WTC11 (cell line): ENCODE measurements at regions not wholly inside any gene's neighbourhood (a gene's known extent, or its start where the extent isn't known, plus 50 kb on each side); places are given as distances from the start of the nearest gene placed in this dataset.
A peak's percentile ranks its signal among the peaks of the same experiment; 100 is the strongest.

ENCODE experiments used
- ATAC-seq: fragments of 200-7000 bp; cut with Tn5 transposase; 2 replicates; pipeline ENCODE4 v1.10.0; 2021; ENCODE audit warnings: mild to moderate bottlenecking, moderate library complexity
- CTCF ChIA-PET: fragments of 300-600 bp; sonication (Branson Sonifier 250); formaldehyde crosslinking; loops from one replicate; lab custom pipeline; 2021; ENCODE audit warnings: antibody characterized with exemption; lab: Charles Lee
- POLR2A ChIA-PET: fragments of 350-600 bp; sonication (Branson Sonifier 250); formaldehyde crosslinking; loops from one replicate; lab custom pipeline; 2021; ENCODE audit warnings: antibody characterized with exemption; lab: Charles Lee
- DNase-seq: peaks from one replicate; pipeline ENCODE4 v3.0.0; 2021; ENCODE audit warnings: low spot score
- H3K27ac Mint-ChIP-seq: 2 replicates; pipeline ENCODE4 v1.8.0; 2021; ENCODE audit warnings: mixed read lengths
- H3K27me3 Mint-ChIP-seq: 2 replicates; pipeline ENCODE4 v1.8.0; 2021; ENCODE audit warnings: low read depth, mild to moderate bottlenecking, moderate library complexity, mixed read lengths
- H3K36me3 Mint-ChIP-seq: 2 replicates; pipeline ENCODE4 v1.8.0; 2021; ENCODE audit warnings: mixed read lengths
- H3K4me1 Mint-ChIP-seq: 2 replicates; pipeline ENCODE4 v1.8.0; 2022; ENCODE audit warnings: mixed read lengths
- H3K4me3 Mint-ChIP-seq: 2 replicates; pipeline ENCODE4 v1.8.0; 2021; ENCODE audit warnings: mild to moderate bottlenecking, moderate library complexity, mixed read lengths
- H3K9me3 Mint-ChIP-seq: 2 replicates; pipeline ENCODE4 v1.8.0; 2021; ENCODE audit warnings: mixed read lengths
- CREB1 ChIP-seq: sonication (generic); formaldehyde crosslinking; IDR thresholded peaks from 2 replicates; pipeline ENCODE4 v1.8.0; 2023; ENCODE audit warnings: mild to moderate bottlenecking, missing genetic modification reagents
- CREM ChIP-seq: sonication (generic); formaldehyde crosslinking; IDR thresholded peaks from 2 replicates; pipeline ENCODE4 v1.8.1; 2022; ENCODE audit warnings: mild to moderate bottlenecking, missing genetic modification reagents, moderate library complexity
- EMX1 ChIP-seq: fragments of 250-450 bp; sonication (Bioruptor Pico); IDR thresholded peaks from 2 replicates; pipeline ENCODE4 v1.8.0; 2021; ENCODE audit warnings: mild to moderate bottlenecking
- ETV6 ChIP-seq: sonication (generic); formaldehyde crosslinking; IDR thresholded peaks from 2 replicates; pipeline ENCODE4 v1.8.1; 2022; ENCODE audit warnings: mild to moderate bottlenecking, missing genetic modification reagents
- FOXJ3 ChIP-seq: sonication (generic); formaldehyde crosslinking; IDR thresholded peaks from 2 replicates; pipeline ENCODE4 v1.9.0; 2021; ENCODE audit warnings: missing genetic modification reagents, mild to moderate bottlenecking, borderline replicate concordance
- GRHL2 ChIP-seq: fragments of 250-450 bp; sonication (Bioruptor Pico); IDR thresholded peaks from 2 replicates; pipeline ENCODE4 v1.8.0; 2022; ENCODE audit warnings: mild to moderate bottlenecking, moderate library complexity; ENCODE audit not compliant: insufficient replicate concordance, severe bottlenecking
- IRF2 ChIP-seq: sonication (generic); formaldehyde crosslinking; IDR thresholded peaks from 2 replicates; pipeline ENCODE4 v1.8.0; 2022; ENCODE audit warnings: low read depth, missing genetic modification reagents, borderline replicate concordance
- JAZF1 ChIP-seq: fragments of 250-450 bp; sonication (Bioruptor Pico); IDR thresholded peaks from 2 replicates; pipeline ENCODE4 v1.9.0; 2021; ENCODE audit warnings: moderate library complexity, mild to moderate bottlenecking, inconsistent platforms
- MYBL2 ChIP-seq: sonication (generic); formaldehyde crosslinking; IDR thresholded peaks from 2 replicates; pipeline ENCODE4 v1.8.1; 2023; ENCODE audit warnings: mild to moderate bottlenecking, moderate library complexity, missing genetic modification reagents
- NFE2L1 ChIP-seq: sonication (generic); formaldehyde crosslinking; IDR thresholded peaks from 2 replicates; pipeline ENCODE4 v1.8.1; 2023; ENCODE audit warnings: missing genetic modification reagents
- NR1H2 ChIP-seq: sonication (generic); formaldehyde crosslinking; IDR thresholded peaks from 2 replicates; pipeline ENCODE4 v1.9.0; 2021; ENCODE audit warnings: mild to moderate bottlenecking, moderate library complexity, missing genetic modification reagents
- PREB ChIP-seq: sonication (generic); formaldehyde crosslinking; IDR thresholded peaks from 2 replicates; pipeline ENCODE4 v1.8.1; 2022; ENCODE audit warnings: mild to moderate bottlenecking, missing genetic modification reagents, moderate library complexity, borderline replicate concordance
- SMAD3 ChIP-seq: sonication (generic); formaldehyde crosslinking; IDR thresholded peaks from 2 replicates; pipeline ENCODE4 v1.8.0; 2022; ENCODE audit warnings: missing genetic modification reagents, mild to moderate bottlenecking, borderline replicate concordance
- USF1 ChIP-seq: sonication (generic); formaldehyde crosslinking; IDR thresholded peaks from 2 replicates; pipeline ENCODE4 v1.8.0; 2022; ENCODE audit warnings: mild to moderate bottlenecking, missing genetic modification reagents
- ZNF263 ChIP-seq: sonication (generic); formaldehyde crosslinking; IDR thresholded peaks from 2 replicates; pipeline ENCODE4 v1.8.1; 2022; ENCODE audit warnings: low read depth, mild to moderate bottlenecking, moderate library complexity, missing genetic modification reagents
- ZNF281 ChIP-seq: sonication (generic); formaldehyde crosslinking; IDR thresholded peaks from 2 replicates; pipeline ENCODE4 v1.8.0; 2023; ENCODE audit warnings: mild to moderate bottlenecking, missing genetic modification reagents
- ZNF317 ChIP-seq: sonication (generic); formaldehyde crosslinking; IDR thresholded peaks from 2 replicates; pipeline ENCODE4 v1.8.1; 2023; ENCODE audit warnings: low read depth, mild to moderate bottlenecking, moderate library complexity, missing genetic modification reagents, borderline replicate concordance
- ZNF423 ChIP-seq: fragments of 250-450 bp; sonication (Bioruptor Pico); IDR thresholded peaks from 2 replicates; pipeline ENCODE4 v2.1.2; 2022; ENCODE audit warnings: mild to moderate bottlenecking, moderate library complexity
- ZNF512 ChIP-seq: sonication (generic); formaldehyde crosslinking; IDR thresholded peaks from 2 replicates; pipeline ENCODE4 v1.8.1; 2022; ENCODE audit warnings: missing genetic modification reagents, borderline replicate concordance
- TF ChIP-seq, protein P1 (sequence below): sonication (generic); formaldehyde crosslinking; IDR thresholded peaks from 2 replicates; pipeline ENCODE4 v1.8.0; 2023; ENCODE audit warnings: missing genetic modification reagents
- TF ChIP-seq, protein P2 (sequence below): fragments of 250-450 bp; sonication (Bioruptor Pico); conservative IDR thresholded peaks from 2 replicates; pipeline ENCODE4 v1.9.0; 2021; ENCODE audit warnings: mild to moderate bottlenecking

DNA sequence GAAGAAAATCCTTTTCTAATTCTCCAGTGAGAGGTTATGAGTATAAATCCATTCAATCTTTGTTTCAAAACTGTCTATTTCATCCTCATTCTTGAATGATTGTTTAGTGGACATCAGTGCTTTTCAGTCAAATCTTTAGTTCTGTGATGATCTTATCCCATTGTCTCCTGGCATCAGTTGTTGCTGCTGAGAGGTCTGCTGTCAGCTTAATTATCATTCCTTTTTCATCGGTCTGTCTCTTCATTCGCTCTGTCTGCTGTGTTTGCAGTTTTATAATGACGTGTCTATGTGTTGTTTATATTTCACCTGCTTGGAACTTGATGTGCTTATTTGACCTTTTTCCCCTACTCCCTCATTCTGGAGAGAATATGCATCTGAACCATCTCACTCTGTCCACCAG is 69.2 kb upstream of the GLI2 start:
- peaks cover 82% of the 10 kb centered on the region for H3K27me3 Mint-ChIP-seq
- peaks cover 25% of the 10 kb centered on the region for H3K36me3 Mint-ChIP-seq
- DNase-seq (no peak), ATAC-seq (no peak)
- CTCF ChIA-PET: no interaction called here
- H3K9me3 Mint-ChIP-seq: peaks cover 49% of the 10 kb centered on the region
- no peak overlapping the region for H3K27ac Mint-ChIP-seq
- H3K4me1 Mint-ChIP-seq: peaks cover 7% of the 10 kb centered on the region
- no peak overlapping the region for H3K4me3 Mint-ChIP-seq
- no peak for TF ChIP-seq EMX1 (CRISPR knock-in tag)
- TF ChIP-seq, protein P1, sequence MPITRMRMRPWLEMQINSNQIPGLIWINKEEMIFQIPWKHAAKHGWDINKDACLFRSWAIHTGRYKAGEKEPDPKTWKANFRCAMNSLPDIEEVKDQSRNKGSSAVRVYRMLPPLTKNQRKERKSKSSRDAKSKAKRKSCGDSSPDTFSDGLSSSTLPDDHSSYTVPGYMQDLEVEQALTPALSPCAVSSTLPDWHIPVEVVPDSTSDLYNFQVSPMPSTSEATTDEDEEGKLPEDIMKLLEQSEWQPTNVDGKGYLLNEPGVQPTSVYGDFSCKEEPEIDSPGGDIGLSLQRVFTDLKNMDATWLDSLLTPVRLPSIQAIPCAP: no peak
- TF ChIP-seq USF1 (CRISPR knock-in tag): no peak
- TF ChIP-seq ZNF317 (CRISPR knock-in tag): peak; percentile 97
- TF ChIP-seq CREM (CRISPR knock-in tag): no peak
- POLR2A ChIA-PET: no interaction called here

DNA sequence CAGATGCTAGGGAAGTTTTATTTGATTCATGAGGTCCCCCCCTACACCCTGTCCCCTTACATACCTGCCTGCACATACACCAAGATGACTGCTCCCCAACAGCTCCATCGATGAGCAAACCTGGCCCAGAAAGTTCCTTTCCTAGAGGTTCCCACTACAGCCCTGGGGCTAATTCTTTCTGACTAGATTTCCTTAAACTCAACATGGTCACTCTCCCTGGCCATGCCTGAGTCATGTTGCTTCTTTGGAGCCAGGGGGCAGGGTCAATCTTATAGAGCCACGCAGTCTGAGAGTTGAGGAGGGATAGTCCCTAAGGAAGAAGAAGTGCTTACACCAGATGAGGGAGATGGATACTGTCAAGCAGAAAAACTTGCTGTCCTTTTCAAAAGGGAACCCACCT is 67.7 kb upstream of the GLI2 start:
- TF ChIP-seq JAZF1 (CRISPR knock-in tag) (no peak), GRHL2 (CRISPR knock-in tag) (no peak), NFE2L1 (CRISPR knock-in tag) (no peak), ETV6 (CRISPR knock-in tag) (no peak), SMAD3 (no peak), ZNF263 (CRISPR knock-in tag) (no peak), CREB1 (CRISPR knock-in tag) (no peak), FOXJ3 (no peak), MYBL2 (CRISPR knock-in tag) (no peak)
- TF ChIP-seq, protein P2, sequence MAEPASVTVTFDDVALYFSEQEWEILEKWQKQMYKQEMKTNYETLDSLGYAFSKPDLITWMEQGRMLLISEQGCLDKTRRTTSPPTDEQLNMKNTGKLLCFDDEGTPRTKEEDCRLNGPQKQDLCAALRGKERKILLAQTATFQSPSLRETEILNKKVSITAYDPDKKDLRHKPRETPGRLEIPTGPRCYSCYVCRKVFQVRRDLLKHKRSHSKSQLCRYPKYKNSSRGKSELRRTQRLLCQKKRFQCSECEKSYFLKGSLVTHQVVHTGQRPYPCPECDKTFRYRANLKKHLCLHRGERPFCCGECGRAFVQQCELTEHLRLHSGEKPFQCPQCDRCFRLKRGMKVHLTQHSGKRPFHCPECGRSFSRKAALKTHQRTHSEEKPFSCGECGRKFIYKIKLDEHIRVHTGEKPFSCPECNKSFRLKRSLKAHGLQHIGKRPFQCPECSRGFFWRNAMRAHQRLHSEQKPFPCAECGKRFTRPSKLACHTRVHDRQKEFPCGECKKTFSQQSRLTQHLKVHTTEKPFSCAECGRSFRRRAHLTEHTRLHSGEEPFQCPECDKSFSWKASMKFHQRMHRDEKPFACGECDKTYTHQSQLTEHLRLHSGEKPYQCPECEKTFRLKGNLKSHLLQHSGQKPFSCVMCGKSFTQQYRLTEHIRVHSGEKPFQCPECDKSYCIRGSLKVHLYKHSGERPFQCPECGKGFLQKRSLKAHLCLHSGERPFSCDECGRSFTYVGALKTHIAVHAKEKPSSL (CRISPR knock-in tag): no peak
- DNase-seq: no peak
- Mint-ChIP-seq H3K27me3 (peaks cover 74% of the 10 kb centered on the region), H3K36me3 (peaks cover 25% of the 10 kb centered on the region), H3K27ac (no peak overlapping the region), H3K4me3 (no peak overlapping the region), H3K9me3 (peaks cover 49% of the 10 kb centered on the region), H3K4me1 (0 out of 2 replicates have a peak, but pooled peaks cover 3% of the 10 kb centered on the region)
- CTCF ChIA-PET: interaction anchor here (2.1 kb wide), 1 partner anchor 147 kb away, joined by 7 read pairs; no protein-coding TSS in a partner anchor
- ATAC-seq: no peak
- POLR2A ChIA-PET: no interaction called here

DNA sequence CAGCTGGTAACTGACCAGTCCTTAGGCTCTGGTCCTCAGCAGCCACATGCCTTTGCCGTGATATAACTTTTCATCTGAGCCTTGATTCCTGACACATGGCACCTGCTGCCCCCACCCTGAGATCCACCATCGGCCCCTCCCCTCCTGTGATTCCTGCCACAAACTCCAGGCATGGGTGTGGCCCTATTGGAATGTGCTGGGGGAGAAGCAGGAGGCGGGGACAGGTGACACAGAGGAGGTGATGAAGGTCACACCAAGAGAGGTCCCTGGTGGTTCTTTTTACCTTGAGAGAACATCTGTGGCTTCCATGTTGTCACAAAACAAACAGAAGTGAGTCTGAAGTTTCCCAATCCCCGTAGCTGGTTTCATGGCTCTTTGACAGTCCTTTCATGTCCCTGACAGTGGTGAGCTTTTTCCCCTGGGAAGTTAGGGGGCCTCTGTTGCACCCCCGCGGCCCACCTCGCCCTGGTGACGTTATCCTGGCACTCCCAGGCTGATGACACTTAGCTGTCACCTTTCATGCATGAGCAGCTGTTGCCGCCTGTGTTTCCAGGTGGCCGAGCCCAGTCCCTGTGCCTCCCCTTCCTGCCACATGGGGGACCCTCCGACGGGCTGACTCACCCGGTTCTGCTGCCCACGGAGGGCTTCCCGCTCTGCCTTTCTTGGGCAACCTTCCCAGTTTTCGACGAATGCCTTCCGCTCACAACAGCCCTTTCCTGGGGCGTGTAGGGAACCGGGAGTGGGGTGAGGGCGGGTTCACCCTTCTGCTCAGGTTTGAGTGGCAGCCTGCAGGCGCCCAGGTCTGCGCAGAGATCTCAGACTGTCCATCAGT is 66.3 kb upstream of the GLI2 start:
- Mint-ChIP-seq H3K36me3 (peaks cover 23% of the 10 kb centered on the region), H3K27ac (no peak overlapping the region), H3K27me3 (peaks cover 67% of the 10 kb centered on the region), H3K9me3 (peaks cover 41% of the 10 kb centered on the region), H3K4me3 (no peak overlapping the region), H3K4me1 (0 out of 2 replicates have a peak, but pooled peaks cover 3% of the 10 kb centered on the region)
- CTCF ChIA-PET: interaction anchor here (0.6 to 2.3 kb wide), 19 partner anchors 8 to 401 kb away, joined by 3 to 22 read pairs (median 4); no protein-coding TSS in a partner anchor
- DNase-seq (peak; percentile 75), ATAC-seq (peak; percentile 94)
- POLR2A ChIA-PET: no interaction called here
- no peak for TF ChIP-seq ZNF512
- no peak for TF ChIP-seq NFE2L1 (CRISPR knock-in tag)
- no peak for TF ChIP-seq ZNF423 (CRISPR knock-in tag)
- TF ChIP-seq NR1H2 (CRISPR knock-in tag): no peak
- no peak for TF ChIP-seq IRF2 (CRISPR knock-in tag)
- TF ChIP-seq PREB (CRISPR knock-in tag): no peak
- TF ChIP-seq ZNF281 (CRISPR knock-in tag): no peak
